ENCODE measurements at regions not wholly inside any gene's neighbourhood (a gene's known extent, or its start where the extent isn't known, plus 50 kb on each side); places are given as distances from the start of the nearest gene placed in this dataset.
"Not testable (repeated sequence)": the region's sequence is repeated elsewhere in the genome, so short reads cannot be mapped to it uniquely, and the experiment has no call there.

DNA sequence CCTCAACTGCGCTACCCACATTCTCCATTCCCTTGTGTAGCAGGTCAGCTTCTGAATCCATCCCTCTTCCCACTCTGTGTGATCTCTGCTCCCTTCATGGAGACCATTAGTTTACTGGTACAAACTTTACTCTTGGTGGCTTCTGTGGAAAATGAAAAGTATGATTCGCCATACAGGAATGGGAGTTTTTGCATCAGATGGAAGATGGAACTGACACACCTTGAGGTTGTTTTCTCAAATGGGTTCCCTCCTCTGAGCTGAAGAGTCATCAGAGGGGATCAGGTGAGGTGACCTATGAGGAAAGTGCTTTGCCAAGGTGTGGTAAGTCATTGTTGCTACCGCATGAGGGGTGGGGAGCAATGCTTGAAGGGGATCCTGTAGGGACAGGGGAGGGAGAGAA is 266.8 kb downstream of the INHBA start:
- Histone ChIP-seq H3K4me1 (replicated peaks in 1 of 2) (no peaks in the 10 kb centered on the region), H3K27ac (no peak overlapping the region), H3K27me3 (no peaks in the 10 kb centered on the region), H3K9me3 (replicated peaks in 1 of 3) (no peaks in the 10 kb centered on the region), H3K4me3 (no peak overlapping the region), H3K36me3 (replicated peaks in 1 of 2) (no peaks in the 10 kb centered on the region)
- DNase-seq = no peak
- 88 to 96% (median 93%) methylated on average over 3 of the region's 3 CpGs for WGBS, 4 donors
- no peak for TF ChIP-seq POLR2A (IDR thresholded peaks at IDR 0.05)
- TF ChIP-seq CTCF (IDR thresholded peaks at IDR 0.05) = no peak
- intact Hi-C loops (cut with DNase I) = no loop called here

DNA sequence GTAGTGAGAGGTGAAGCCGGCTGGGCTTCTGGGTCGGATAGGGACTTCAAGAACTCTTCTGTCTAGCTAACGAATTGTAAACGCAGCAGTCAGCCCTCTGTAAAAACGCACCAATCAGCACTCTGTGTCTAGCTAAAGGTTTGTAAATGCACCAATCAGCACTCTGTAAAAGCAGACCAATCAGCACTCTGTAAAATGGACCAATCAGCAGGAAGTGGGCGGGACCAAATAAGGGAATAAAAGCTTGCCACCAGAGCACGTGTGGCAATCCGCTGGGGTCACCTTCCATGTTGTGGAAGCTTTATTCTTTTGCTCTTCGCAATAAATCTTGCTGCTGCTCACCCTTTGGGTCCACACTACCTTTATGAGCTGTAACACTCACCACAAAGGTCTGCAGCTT is 267.9 kb downstream of the INHBA start:
- H3K4me3 ChIP-seq; intact Hi-C loops (cut with DNase I); H3K36me3 ChIP-seq (replicated peaks in 1 of 2); H3K9me3 ChIP-seq (replicated peaks in 1 of 3); H3K27ac ChIP-seq; DNase-seq; H3K4me1 ChIP-seq (replicated peaks in 1 of 2); H3K27me3 ChIP-seq: not testable (repeated sequence)
- 79 to 86% (median 84%) methylated on average over 9 of the region's 9 CpGs for WGBS, 4 donors

DNA sequence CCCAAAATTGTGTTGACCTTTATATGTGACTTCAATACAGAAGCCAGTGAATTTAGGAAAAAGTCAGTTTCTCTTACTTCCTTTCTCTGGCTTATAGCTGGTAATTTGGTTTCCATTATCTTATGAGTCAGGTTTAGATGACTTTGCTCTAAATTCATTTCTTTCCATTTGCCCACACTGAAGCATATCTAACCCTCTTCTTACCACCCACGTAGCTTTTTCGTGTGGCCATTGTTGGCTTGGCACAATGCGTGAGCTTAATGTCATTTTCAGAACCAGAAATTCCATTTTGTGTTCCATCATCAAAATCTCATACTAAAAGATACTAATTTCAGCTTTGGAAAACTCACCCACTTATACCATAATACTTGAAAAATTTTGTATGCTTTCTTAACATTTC is 271.2 kb downstream of the INHBA start:
- no peaks in the 10 kb centered on the region for H3K27me3 ChIP-seq
- no peak overlapping the region for H3K27ac ChIP-seq
- no peaks in the 10 kb centered on the region for H3K4me1 ChIP-seq (replicated peaks in 1 of 2)
- no peaks in the 10 kb centered on the region for H3K9me3 ChIP-seq (replicated peaks in 1 of 3)
- WGBS, 4 donors = 83 to 95% (median 89%) methylated on average over 3 of the region's 3 CpGs
- intact Hi-C loops (cut with DNase I) = no loop called here
- no peaks in the 10 kb centered on the region for H3K36me3 ChIP-seq (replicated peaks in 1 of 2)
- TF ChIP-seq POLR2A (IDR thresholded peaks at IDR 0.05) (no peak), CTCF (IDR thresholded peaks at IDR 0.05) (no peak)
- no peak for DNase-seq
- no peak overlapping the region for H3K4me3 ChIP-seq

GRCh38 chr7:41428381-41428780 is 274.5 kb downstream of the INHBA start:
- intact Hi-C loops (cut with DNase I) = no loop called here
- Histone ChIP-seq H3K27me3 (no peaks in the 10 kb centered on the region), H3K36me3 (replicated peaks in 1 of 2) (no peaks in the 10 kb centered on the region), H3K4me3 (no peak overlapping the region), H3K27ac (no peak overlapping the region), H3K9me3 (replicated peaks in 1 of 3) (no peaks in the 10 kb centered on the region), H3K4me1 (replicated peaks in 1 of 2) (no peaks in the 10 kb centered on the region)
- TF ChIP-seq CTCF (IDR thresholded peaks at IDR 0.05) = no peak
- no peak for TF ChIP-seq POLR2A (IDR thresholded peaks at IDR 0.05)
- no peak for DNase-seq
- 65 to 78% (median 74%) methylated on average over 4 of the region's 4 CpGs for WGBS, 4 donors

- no peaks in the 10 kb centered on the region for H3K9me3 ChIP-seq (replicated peaks in 1 of 3)
- no peaks in the 10 kb centered on the region for H3K27me3 ChIP-seq
- TF ChIP-seq POLR2A (IDR thresholded peaks at IDR 0.05) (no peak), CTCF (IDR thresholded peaks at IDR 0.05) (no peak)
- no peaks in the 10 kb centered on the region for H3K4me1 ChIP-seq (replicated peaks in 1 of 2)
- no peaks in the 10 kb centered on the region for H3K36me3 ChIP-seq (replicated peaks in 1 of 2)
- WGBS, 4 donors = 83 to 96% (median 93%) methylated on average over 3 of the region's 3 CpGs
- no peak overlapping the region for H3K27ac ChIP-seq
- no peak for DNase-seq
- intact Hi-C loops (cut with DNase I) = no loop called here
- H3K4me3 ChIP-seq = no peak overlapping the region
These were observed 277.0 kb downstream of the INHBA start for GRCh38 chr7:41425926-41426325.
